GM21423 (cell line): ENCODE measurements at regions not wholly inside any gene's neighbourhood (a gene's known extent, or its start where the extent isn't known, plus 50 kb on each side); places are given as distances from the start of the nearest gene placed in this dataset.

Experiments used
- ATAC-seq: cut with Tn5 transposase; IDR thresholded peaks from one replicate; pipeline ENCODE4 v1.9.1; 2021; ENCODE audit warnings: mild to moderate bottlenecking, moderate library complexity; ENCODE audit not compliant: unreplicated experiment

GRCh38 chr1:82728206-82728605 lies 927.5 kb downstream of the ADGRL2 start:
- ATAC-seq: no peak

DNA sequence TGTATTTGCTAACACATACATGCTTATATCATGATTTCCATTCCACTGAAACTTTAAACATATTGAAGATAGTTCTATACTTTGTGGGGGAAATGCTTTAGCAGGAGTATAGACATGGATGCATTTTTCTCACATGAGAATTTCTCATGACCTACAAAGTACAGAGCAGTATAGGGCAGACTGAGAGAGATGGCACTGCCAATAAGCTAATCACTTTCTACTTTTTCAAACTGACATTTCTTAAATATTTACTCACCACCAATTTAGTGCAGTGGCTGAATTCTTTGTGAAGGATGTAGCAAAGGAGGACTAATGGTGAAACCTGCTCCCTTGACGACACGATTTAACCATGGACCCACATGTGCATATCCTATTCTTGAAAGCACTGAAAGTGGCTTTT lies 923.5 kb downstream of the ADGRL2 start:
- no peak for ATAC-seq

DNA sequence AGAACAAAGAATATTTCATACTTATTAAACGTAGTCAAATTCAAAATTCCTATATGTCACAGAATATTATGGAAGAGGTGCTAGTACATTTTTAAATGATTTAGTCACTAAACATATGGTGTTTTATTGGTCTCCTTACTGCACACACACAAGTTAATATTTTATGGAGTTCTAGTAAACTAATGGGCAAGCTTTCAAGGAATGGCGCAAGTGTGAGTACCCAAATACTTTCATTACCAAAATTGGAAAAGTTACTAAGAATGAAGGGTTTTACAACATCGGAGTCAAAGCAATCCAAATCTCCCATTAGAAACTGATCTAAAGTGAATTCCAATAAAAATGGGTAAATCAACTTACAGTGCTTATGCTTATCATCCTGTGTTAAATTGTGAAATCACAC lies 921.9 kb downstream of the ADGRL2 start:
- no peak for ATAC-seq

DNA sequence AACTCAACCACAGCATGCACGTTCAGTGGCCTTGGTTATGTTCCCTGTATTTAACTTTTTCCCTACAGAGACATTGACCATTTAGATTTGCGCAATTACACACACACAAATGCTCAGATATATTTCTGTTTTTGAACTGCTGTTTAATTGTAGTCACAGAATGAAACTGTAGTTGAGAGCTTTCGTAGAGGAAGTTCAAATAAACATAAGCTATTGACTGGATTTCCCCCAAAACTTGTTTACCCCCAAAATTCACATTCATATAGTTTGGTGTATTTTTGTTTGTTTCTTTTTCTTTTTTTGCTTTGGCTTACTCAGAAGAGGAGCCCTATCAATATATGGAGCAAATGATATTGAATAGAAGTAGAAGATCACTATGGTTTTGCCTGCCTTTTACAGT lies 921.0 kb downstream of the ADGRL2 start:
- ATAC-seq: no peak

DNA sequence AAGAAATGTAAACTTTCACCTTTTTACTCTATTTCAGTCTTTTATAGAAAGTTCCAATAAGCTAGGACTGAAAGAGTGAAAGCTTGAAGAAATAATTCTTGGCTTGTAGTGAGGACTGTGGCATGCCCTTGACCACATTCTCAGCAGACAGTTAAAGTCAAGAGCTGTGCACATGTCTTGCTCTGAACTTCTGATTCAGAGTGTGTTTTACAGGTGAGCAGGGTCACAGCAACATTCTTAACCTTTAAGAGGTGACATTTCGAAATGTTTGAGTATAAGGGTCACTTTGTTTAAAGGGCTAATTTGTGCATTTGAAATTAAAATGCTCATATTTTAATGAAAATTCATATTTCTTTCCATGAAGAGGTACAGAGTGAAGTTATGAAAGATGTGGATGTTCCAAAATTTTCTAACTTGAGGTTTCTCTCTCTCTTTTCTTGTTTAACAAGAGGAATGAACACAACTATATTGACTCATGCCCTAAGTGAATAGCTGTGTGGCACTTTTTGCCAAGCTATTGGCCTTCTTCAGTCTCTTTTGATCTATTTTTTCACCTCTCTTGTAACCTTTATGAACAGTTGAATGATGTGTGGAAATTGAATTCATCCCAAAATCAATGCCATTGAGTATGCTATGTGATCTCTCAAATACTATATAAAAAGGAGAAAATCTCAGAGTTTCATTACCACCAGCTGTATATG lies 918.1 kb downstream of the ADGRL2 start:
- no peak for ATAC-seq

DNA sequence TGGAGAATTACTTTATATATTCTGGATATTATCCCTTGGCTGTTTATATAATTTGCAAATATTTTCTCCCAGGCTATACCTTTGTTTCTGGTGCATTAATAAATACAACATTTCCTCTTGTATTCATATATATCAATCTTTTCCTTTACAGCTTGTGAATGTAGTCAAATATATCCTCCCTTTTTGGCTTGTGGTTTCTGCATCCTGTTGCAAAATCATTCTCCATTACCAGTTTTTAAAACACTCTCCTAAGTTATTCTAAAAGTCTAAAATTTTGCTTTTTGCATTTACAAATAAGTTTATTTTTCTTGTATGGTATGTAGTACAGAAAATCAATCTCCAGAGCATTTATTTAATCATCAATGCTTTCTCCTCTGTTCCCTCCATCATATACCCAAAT lies 909.4 kb downstream of the ADGRL2 start:
- no peak for ATAC-seq

DNA sequence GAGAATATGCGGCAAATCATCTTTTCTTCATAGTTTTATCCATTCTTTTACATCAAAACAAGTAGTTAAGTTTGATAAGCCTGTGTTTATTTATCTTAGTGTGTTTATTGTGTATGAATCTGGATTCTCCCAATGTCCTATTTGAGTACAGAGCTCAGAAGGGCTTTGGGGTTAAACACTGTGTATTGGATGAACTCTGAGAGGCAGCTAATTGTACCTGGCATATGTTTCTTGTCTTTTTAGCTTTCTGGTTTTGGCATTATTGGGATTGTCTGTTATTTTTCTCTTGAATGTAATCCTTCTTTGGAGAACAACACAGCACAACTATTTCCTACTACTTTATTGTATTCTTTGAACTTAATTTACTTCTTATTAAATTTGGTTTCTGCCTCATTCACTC lies 906.9 kb downstream of the ADGRL2 start:
- no peak for ATAC-seq

DNA sequence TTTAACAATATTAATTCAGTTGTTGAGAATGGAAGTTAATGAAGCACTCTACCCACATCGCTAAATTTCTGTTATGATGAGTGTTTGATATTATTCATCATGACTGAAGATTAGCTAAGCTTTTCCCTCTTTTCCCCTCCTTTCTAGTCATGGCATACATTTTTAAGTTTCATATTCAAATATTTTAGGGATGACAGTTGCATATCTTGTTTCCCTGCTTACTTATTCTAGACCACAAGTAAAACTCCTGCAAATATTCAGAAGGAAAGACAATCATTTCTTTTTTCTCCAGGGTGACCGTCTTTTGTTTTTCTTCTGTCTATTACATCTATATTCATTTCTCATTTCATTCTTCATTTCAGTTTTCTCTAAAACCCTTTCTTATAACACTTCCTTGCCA lies 906.0 kb downstream of the ADGRL2 start:
- ATAC-seq: no peak

DNA sequence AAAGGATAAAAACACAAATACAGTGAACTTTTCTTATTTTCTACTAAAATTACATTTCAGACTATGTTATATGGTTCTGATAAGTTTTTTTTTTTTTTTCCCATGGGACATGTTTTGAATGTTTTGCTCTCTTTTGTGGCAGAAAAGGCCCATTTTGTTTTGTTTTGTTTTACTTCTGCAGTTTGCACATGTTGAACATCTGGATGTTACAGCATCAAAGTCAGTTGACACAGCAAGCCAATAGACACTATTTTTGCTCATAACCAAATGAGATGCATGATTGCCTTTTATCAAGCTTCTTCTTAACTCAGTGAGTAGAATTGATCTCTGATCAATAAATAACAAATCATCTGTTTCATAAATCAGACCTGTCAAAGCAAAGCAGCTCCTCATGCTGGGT lies 904.2 kb downstream of the ADGRL2 start:
- ATAC-seq: no peak

- no peak for ATAC-seq
Measured at GRCh38 chr1:82704393-82704792, 903.7 kb downstream of the ADGRL2 start.

- ATAC-seq: no peak
Measured at GRCh38 chr1:82703951-82704350, 903.2 kb downstream of the ADGRL2 start.

- ATAC-seq: no peak
Measured at GRCh38 chr1:82700476-82700875, 899.7 kb downstream of the ADGRL2 start.

DNA sequence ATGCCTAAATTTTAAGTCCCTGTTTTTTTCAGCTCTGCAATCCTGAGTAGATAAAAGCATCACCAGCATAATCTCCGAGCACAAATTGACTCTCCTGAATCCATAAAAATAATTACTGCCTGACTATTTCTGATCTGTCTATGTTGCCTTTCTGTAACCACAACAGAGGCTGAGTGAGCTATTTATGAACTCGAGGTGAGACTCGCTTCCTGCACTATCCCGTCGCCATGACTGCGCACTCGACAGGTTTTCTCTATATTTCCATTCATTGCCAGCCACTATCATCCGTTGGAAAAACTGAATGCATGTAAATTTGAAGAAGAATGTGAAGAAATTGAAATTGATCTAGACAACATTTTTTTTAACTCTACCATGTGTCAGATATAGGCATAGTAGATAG lies 897.2 kb downstream of the ADGRL2 start:
- ATAC-seq: no peak

- no peak for ATAC-seq
Measured at GRCh38 chr1:82695443-82695842, 894.7 kb downstream of the ADGRL2 start.

DNA sequence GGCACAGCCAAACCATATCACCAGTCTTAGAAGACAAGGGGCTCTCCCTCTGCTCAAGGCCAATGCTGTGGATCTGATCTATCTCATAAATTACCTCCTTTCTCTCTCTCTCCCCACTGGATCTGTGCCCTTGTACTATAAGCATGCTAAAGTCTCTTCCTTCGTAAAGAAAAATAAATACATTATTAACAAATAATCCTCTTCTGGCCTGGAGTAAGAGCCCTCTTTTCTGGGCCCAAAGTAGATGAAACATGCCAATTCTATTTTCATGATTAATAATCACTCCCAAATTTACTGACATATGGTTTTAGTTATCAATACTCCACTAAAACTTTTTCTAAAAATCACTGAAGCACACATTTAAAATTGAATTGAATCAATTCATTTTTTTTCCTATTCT lies 889.7 kb downstream of the ADGRL2 start:
- no peak for ATAC-seq

DNA sequence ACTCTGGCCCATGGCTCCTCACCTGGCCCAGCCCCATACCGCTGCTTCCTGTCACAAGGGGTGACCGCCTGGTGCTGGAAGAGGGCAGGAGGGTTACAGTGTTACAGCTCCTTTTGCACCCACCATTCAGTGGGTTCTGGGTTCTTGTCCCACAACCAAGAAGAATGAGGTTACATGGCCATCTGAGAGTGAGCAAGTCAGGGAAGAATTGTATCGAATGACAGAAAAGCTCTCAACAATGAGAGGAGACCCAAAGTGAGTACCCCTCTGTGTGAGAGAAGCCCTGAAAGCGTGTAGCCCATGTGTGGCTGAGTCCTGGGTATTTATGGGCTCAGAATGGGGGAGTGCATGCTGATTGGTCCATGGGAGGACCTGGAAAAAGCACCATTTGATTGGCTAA lies 888.5 kb downstream of the ADGRL2 start:
- no peak for ATAC-seq

- ATAC-seq: no peak
Measured at GRCh38 chr1:82686774-82687173, 886.0 kb downstream of the ADGRL2 start.

DNA sequence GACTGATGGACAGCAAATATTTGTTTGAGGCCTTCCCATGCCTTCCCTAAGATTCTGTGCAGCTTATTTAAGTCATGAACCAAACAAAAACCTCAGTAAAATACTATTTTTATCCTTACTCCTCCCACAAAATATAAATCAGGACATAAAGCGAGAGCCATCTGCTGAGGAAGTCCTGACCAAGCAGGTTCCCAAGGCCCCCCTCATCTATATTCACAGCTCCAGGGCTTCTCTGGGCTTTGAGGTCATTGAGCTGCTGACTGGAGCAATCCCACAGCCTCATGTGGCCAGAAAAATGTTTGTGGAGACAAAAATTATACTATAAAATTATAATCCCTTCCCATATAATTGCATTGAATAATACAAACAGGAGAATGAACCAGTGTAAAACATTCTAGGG lies 846.2 kb downstream of the ADGRL2 start:
- no peak for ATAC-seq

- ATAC-seq: no peak
Measured at GRCh38 chr1:82646336-82646735, 845.6 kb downstream of the ADGRL2 start.

GRCh38 chr1:82644186-82644915 lies 843.6 kb downstream of the ADGRL2 start:
- no peak for ATAC-seq

GRCh38 chr1:82640352-82640751 lies 839.6 kb downstream of the ADGRL2 start:
- no peak for ATAC-seq

- ATAC-seq: no peak
Measured at GRCh38 chr1:82634266-82634665, 833.5 kb downstream of the ADGRL2 start.

GRCh38 chr1:82632155-82632554 lies 831.4 kb downstream of the ADGRL2 start:
- no peak for ATAC-seq
